Keratinocyte (primary cell): ENCODE measurements at regions not wholly inside any gene's neighbourhood (a gene's known extent, or its start where the extent isn't known, plus 50 kb on each side); places are given as distances from the start of the nearest gene placed in this dataset.

ENCODE experiments used
- DNase-seq: peaks from one replicate; pipeline ENCODE4 v3.0.0-alpha.2; 2011; ENCODE audit warnings: low read depth, missing footprints, low spot score
- FAIRE-seq: peaks from 2 replicates; lab custom pipeline; 2011; peaks lifted over from hg19 to GRCh38; lab: Jason Lieb, UNC
- H2AFZ ChIP-seq: 2 replicates; pipeline ENCODE4 v1.6.0; 2012; ENCODE audit warnings: low read length, control low read depth, inconsistent platforms; ENCODE audit not compliant: control insufficient read depth
- H3K27ac ChIP-seq: 2 replicates; pipeline ENCODE4 v1.5.1; 2011; ENCODE audit warnings: low read length; ENCODE audit not compliant: control insufficient read depth, insufficient read depth
- H3K27me3 ChIP-seq: 3 replicates; pipeline ENCODE4 v1.6.0; 2011; ENCODE audit warnings: low read length; ENCODE audit not compliant: control insufficient read depth, insufficient read depth; ENCODE audit errors: extremely low read depth
- H3K36me3 ChIP-seq, 2 experiments: 2 replicates in 1 of 2; 3 replicates in 1 of 2; pipeline ENCODE4 v1.5.1; 2011; ENCODE audit warnings: low read length in 2 of 2, mild to moderate bottlenecking in 1 of 2; ENCODE audit not compliant: control insufficient read depth in 2 of 2, insufficient read depth in 2 of 2; ENCODE audit errors: extremely low read depth in 1 of 2
- H3K4me1 ChIP-seq: 3 replicates; pipeline ENCODE4 v1.5.1; 2011; ENCODE audit warnings: low read length; ENCODE audit not compliant: control insufficient read depth, insufficient read depth; ENCODE audit errors: extremely low read depth
- H3K4me2 ChIP-seq: 3 replicates; pipeline ENCODE4 v1.6.0; 2011; ENCODE audit warnings: low read depth, low read length; ENCODE audit not compliant: control insufficient read depth, insufficient read depth; ENCODE audit errors: extremely low read depth
- H3K4me3 ChIP-seq, 3 experiments: fragments of 200-600 bp in 1 of 3; sonication (generic) in 1 of 3; 2 replicates in 2 of 3; 3 replicates in 1 of 3; pipeline ENCODE4 v1.5.1; 2011 to 2016; ENCODE audit warnings: low read length in 3 of 3, mild to moderate bottlenecking in 3 of 3, control low read depth in 2 of 3, inconsistent platforms in 1 of 3, low read depth in 1 of 3, mixed read lengths in 1 of 3, mixed run types in 1 of 3, moderate library complexity in 1 of 3; ENCODE audit not compliant: control insufficient read depth in 2 of 3, insufficient read depth in 2 of 3; ENCODE audit errors: extremely low read depth in 1 of 3
- H3K79me2 ChIP-seq: 2 replicates; pipeline ENCODE4 v1.6.0; 2012; ENCODE audit warnings: low read length; ENCODE audit not compliant: control insufficient read depth, insufficient read depth
- H3K9ac ChIP-seq: 3 replicates; pipeline ENCODE4 v1.6.0; 2011; ENCODE audit warnings: low read length; ENCODE audit not compliant: control insufficient read depth, insufficient read depth; ENCODE audit errors: extremely low read depth
- H3K9me1 ChIP-seq: 3 replicates; pipeline ENCODE4 v1.6.0; 2011; ENCODE audit warnings: low read length; ENCODE audit not compliant: control insufficient read depth, insufficient read depth; ENCODE audit errors: extremely low read depth
- H3K9me3 ChIP-seq: 2 replicates; pipeline ENCODE4 v1.5.1; 2012; ENCODE audit warnings: low read depth, low read length; ENCODE audit not compliant: control insufficient read depth
- H4K20me1 ChIP-seq: 3 replicates; pipeline ENCODE4 v1.6.0; 2011; ENCODE audit warnings: low read length; ENCODE audit not compliant: control insufficient read depth, insufficient read depth; ENCODE audit errors: extremely low read depth
- EZH2 ChIP-seq: IDR thresholded peaks from one replicate; pipeline ENCODE4 v1.6.1; 2012; ENCODE audit warnings: inconsistent platforms, mild to moderate bottlenecking, low read length, moderate library complexity
- dilution Hi-C: fragments of 300-500 bp; cut with MboI; formaldehyde crosslinking; loops from one replicate; pipeline ENCODE4 v1.7.0; 2020; ENCODE audit warnings: low sequenced_read_pairs; ENCODE audit not compliant: extremely low pct_ligation_motif_present
- TF ChIP-seq, protein P1 (sequence below), 3 experiments: IDR thresholded peaks in 1 of 3; conservative IDR thresholded peaks in 1 of 3; optimal IDR thresholded peaks in 1 of 3; 2 replicates in 2 of 3; 3 replicates in 1 of 3; pipeline versions ENCODE3 to v1.5.1; 2011; ENCODE audit warnings: low read length in 3 of 3, mild to moderate bottlenecking in 3 of 3, moderate library complexity in 2 of 3, control low read depth in 1 of 3, inconsistent platforms in 1 of 3; ENCODE audit not compliant: insufficient read depth in 2 of 3; ENCODE audit errors: extremely low read depth in 1 of 3

GRCh38 chr4:181536811-181537434, 706.3 kb upstream of the TENM3 start:
- dilution Hi-C loops: no loop called here
- no peaks in the 10 kb centered on the region for H3K79me2 ChIP-seq
- DNase-seq: no peak

GRCh38 chr4:181538431-181538830, 704.8 kb upstream of the TENM3 start:
- no peaks in the 10 kb centered on the region for H3K79me2 ChIP-seq
- no peak overlapping the region for H3K4me2 ChIP-seq
- H3K27ac ChIP-seq: no peak overlapping the region
- H3K9me1 ChIP-seq: no peaks in the 10 kb centered on the region
- no peaks in the 10 kb centered on the region for H3K9me3 ChIP-seq
- H3K9ac ChIP-seq: no peak overlapping the region
- no peak for DNase-seq
- no peaks in the 10 kb centered on the region for H3K27me3 ChIP-seq
- TF ChIP-seq, protein P1, sequence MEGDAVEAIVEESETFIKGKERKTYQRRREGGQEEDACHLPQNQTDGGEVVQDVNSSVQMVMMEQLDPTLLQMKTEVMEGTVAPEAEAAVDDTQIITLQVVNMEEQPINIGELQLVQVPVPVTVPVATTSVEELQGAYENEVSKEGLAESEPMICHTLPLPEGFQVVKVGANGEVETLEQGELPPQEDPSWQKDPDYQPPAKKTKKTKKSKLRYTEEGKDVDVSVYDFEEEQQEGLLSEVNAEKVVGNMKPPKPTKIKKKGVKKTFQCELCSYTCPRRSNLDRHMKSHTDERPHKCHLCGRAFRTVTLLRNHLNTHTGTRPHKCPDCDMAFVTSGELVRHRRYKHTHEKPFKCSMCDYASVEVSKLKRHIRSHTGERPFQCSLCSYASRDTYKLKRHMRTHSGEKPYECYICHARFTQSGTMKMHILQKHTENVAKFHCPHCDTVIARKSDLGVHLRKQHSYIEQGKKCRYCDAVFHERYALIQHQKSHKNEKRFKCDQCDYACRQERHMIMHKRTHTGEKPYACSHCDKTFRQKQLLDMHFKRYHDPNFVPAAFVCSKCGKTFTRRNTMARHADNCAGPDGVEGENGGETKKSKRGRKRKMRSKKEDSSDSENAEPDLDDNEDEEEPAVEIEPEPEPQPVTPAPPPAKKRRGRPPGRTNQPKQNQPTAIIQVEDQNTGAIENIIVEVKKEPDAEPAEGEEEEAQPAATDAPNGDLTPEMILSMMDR (optimal IDR thresholded peaks at IDR 0.05 in 1 of 3, IDR thresholded peaks at IDR 0.05 in 1 of 3, conservative IDR thresholded peaks at IDR 0.05 in 1 of 3; ENCODE audit: extremely low read depth in 1 of 3, insufficient read depth in 2 of 3, low read length in 3 of 3): no peak
- no peak for TF ChIP-seq EZH2
- H2AFZ ChIP-seq: no peak overlapping the region
- no peaks in the 10 kb centered on the region for H4K20me1 ChIP-seq
- H3K36me3 ChIP-seq: no peaks in the 10 kb centered on the region
- no peaks in the 10 kb centered on the region for H3K4me1 ChIP-seq
- dilution Hi-C loops: no loop called here
- no peak overlapping the region for H3K4me3 ChIP-seq
- FAIRE-seq: no peak

More at GRCh38 chr4:181536811-181537434, 706.3 kb upstream of the TENM3 start:
- Histone ChIP-seq H3K27ac (no peak overlapping the region), H3K9ac (no peak overlapping the region), H3K27me3 (no peaks in the 10 kb centered on the region), H3K9me3 (no peaks in the 10 kb centered on the region), H4K20me1 (no peaks in the 10 kb centered on the region), H3K9me1 (no peaks in the 10 kb centered on the region), H3K4me3 (no peak overlapping the region), H2AFZ (no peak overlapping the region), H3K4me1 (no peaks in the 10 kb centered on the region), H3K36me3 (no peaks in the 10 kb centered on the region), H3K4me2 (no peak overlapping the region)
- no peak for TF ChIP-seq EZH2
- TF ChIP-seq, protein P1 (optimal IDR thresholded peaks at IDR 0.05 in 1 of 3, IDR thresholded peaks at IDR 0.05 in 1 of 3, conservative IDR thresholded peaks at IDR 0.05 in 1 of 3; ENCODE audit: extremely low read depth in 1 of 3, insufficient read depth in 2 of 3, low read length in 3 of 3): no peak
- FAIRE-seq: no peak
